CD4-positive, alpha-beta memory T cell (primary cell): ENCODE measurements at regions not wholly inside any gene's neighbourhood (a gene's known extent, or its start where the extent isn't known, plus 50 kb on each side); places are given as distances from the start of the nearest gene placed in this dataset.

Experiments
- CTCF ChIA-PET: fragments of 350-600 bp; sonication (Branson Sonifier 250); formaldehyde crosslinking; loops from one replicate; lab custom pipeline; 2021; ENCODE audit warnings: inconsistent platforms; ENCODE audit not compliant: partially characterized antibody; lab: Charles Lee
- POLR2A ChIA-PET: fragments of 350-600 bp; sonication (Branson Sonifier 250); formaldehyde crosslinking; loops from one replicate; lab custom pipeline; 2021; ENCODE audit not compliant: partially characterized antibody; lab: Charles Lee
- DNase-seq, 5 donors: peaks; one replicate each; pipeline versions ENCODE4 v3.0.0 to v3.0.0-alpha.2; 2020 to 2022; ENCODE audit warnings: mixed read lengths in 1 of 5
- H3K27ac ChIP-seq: one replicate; pipeline ENCODE4 v1.7.0; 2013; ENCODE audit warnings: low read depth, low read length
- H3K27me3 ChIP-seq: 2 replicates; pipeline ENCODE4 v1.7.0; 2013; ENCODE audit warnings: mild to moderate bottlenecking, low read length, moderate library complexity; ENCODE audit not compliant: insufficient read depth
- H3K36me3 ChIP-seq: 2 replicates; pipeline ENCODE4 v1.7.0; 2013; ENCODE audit warnings: mild to moderate bottlenecking, low read length, moderate library complexity; ENCODE audit not compliant: insufficient read depth
- H3K4me1 ChIP-seq: 2 replicates; pipeline ENCODE4 v1.7.0; 2013; ENCODE audit warnings: mild to moderate bottlenecking, low read length, moderate library complexity; ENCODE audit not compliant: insufficient read depth
- H3K4me3 ChIP-seq, 2 donors: one replicate each; pipeline ENCODE4 v1.7.0; 2013; ENCODE audit warnings: low read length in 2 of 2, mild to moderate bottlenecking in 1 of 2
- H3K9me3 ChIP-seq, 2 donors: one replicate each; pipeline ENCODE4 v1.7.0; 2013; ENCODE audit warnings: low read length in 2 of 2, control low read depth in 1 of 2; ENCODE audit not compliant: control insufficient read depth in 1 of 2
- H3K27ac Mint-ChIP-seq, 7 donors: one replicate each; pipeline ENCODE4 v1.8.0; 2020 to 2021; ENCODE audit warnings: mixed read lengths in 7 of 7, mild to moderate bottlenecking in 6 of 7, inconsistent platforms in 3 of 7, moderate library complexity in 3 of 7
- H3K27me3 Mint-ChIP-seq, 2 donors: one replicate each; pipeline ENCODE4 v1.8.0; 2020 to 2021; ENCODE audit warnings: mixed read lengths in 2 of 2
- H3K36me3 Mint-ChIP-seq, 2 donors: one replicate each; pipeline ENCODE4 v1.8.0; 2020 to 2021; ENCODE audit warnings: mixed read lengths in 2 of 2, inconsistent platforms in 1 of 2, mild to moderate bottlenecking in 1 of 2
- H3K4me1 Mint-ChIP-seq, 4 donors: one replicate each; pipeline ENCODE4 v1.8.0; 2020 to 2021; ENCODE audit warnings: mixed read lengths in 4 of 4, mild to moderate bottlenecking in 1 of 4
- H3K4me3 Mint-ChIP-seq, 8 donors: one replicate each; pipeline ENCODE4 v1.8.0; 2020 to 2021; ENCODE audit warnings: mixed read lengths in 8 of 8, mild to moderate bottlenecking in 7 of 8, moderate library complexity in 6 of 8, inconsistent platforms in 3 of 8
- H3K9me3 Mint-ChIP-seq, 8 donors: one replicate each; pipeline ENCODE4 v1.8.0; 2020 to 2021; ENCODE audit warnings: mixed read lengths in 8 of 8, mild to moderate bottlenecking in 5 of 8, inconsistent platforms in 3 of 8, moderate library complexity in 1 of 8
- intact Hi-C: fragments of 100-400 bp; cut with micrococcal nuclease; formaldehyde crosslinking; loops from one replicate; pipeline ENCODE4 v1.15.1; 2023

- H3K36me3 Mint-ChIP-seq: no peaks in the 10 kb centered on the region
- H3K27me3 Mint-ChIP-seq: peaks cover 0 to 6% of the 10 kb centered on the region in 2 donors
- DNase-seq: no peak
- H3K36me3 ChIP-seq: no peaks in the 10 kb centered on the region
- no peaks in the 10 kb centered on the region for H3K4me1 ChIP-seq
- no peaks in the 10 kb centered on the region for H3K9me3 Mint-ChIP-seq
- H3K27me3 ChIP-seq: no peaks in the 10 kb centered on the region
- intact Hi-C loops: no loop called here
- H3K27ac Mint-ChIP-seq: no peak overlapping the region
- ChIA-PET POLR2A (no interaction called here), CTCF (no interaction called here)
- H3K4me1 Mint-ChIP-seq: no peaks in the 10 kb centered on the region
- H3K9me3 ChIP-seq: no peaks in the 10 kb centered on the region
- H3K4me3 ChIP-seq: no peak overlapping the region
- H3K27ac ChIP-seq: no peak overlapping the region
- no peak overlapping the region for H3K4me3 Mint-ChIP-seq
Measured at GRCh38 chr18:45186832-45187231, 428.4 kb upstream of the SLC14A2 start.

GRCh38 chr18:45191795-45192194, 423.5 kb upstream of the SLC14A2 start:
- no peak overlapping the region for H3K27ac ChIP-seq
- H3K36me3 ChIP-seq: no peaks in the 10 kb centered on the region
- H3K4me1 ChIP-seq: no peaks in the 10 kb centered on the region
- Mint-ChIP-seq H3K36me3 (no peaks in the 10 kb centered on the region), H3K27ac (no peak overlapping the region), H3K27me3 (peaks cover 3 to 11% of the 10 kb centered on the region in 2 donors), H3K9me3 (no peaks in the 10 kb centered on the region), H3K4me3 (no peak overlapping the region), H3K4me1 (no peaks in the 10 kb centered on the region)
- no peak for DNase-seq
- no peaks in the 10 kb centered on the region for H3K27me3 ChIP-seq
- ChIA-PET CTCF (no interaction called here), POLR2A (no interaction called here)
- H3K9me3 ChIP-seq: no peaks in the 10 kb centered on the region
- H3K4me3 ChIP-seq: no peak overlapping the region
- intact Hi-C loops: no loop called here

GRCh38 chr18:45197526-45197970, 417.7 kb upstream of the SLC14A2 start:
- Mint-ChIP-seq H3K27me3 (peaks cover 3 to 10% of the 10 kb centered on the region in 2 donors), H3K4me1 (no peaks in the 10 kb centered on the region), H3K27ac (no peak overlapping the region), H3K36me3 (no peaks in the 10 kb centered on the region), H3K4me3 (no peak overlapping the region), H3K9me3 (no peaks in the 10 kb centered on the region)
- ChIA-PET CTCF (no interaction called here), POLR2A (no interaction called here)
- no peaks in the 10 kb centered on the region for H3K9me3 ChIP-seq
- no peaks in the 10 kb centered on the region for H3K4me1 ChIP-seq
- no peak overlapping the region for H3K27ac ChIP-seq
- no peaks in the 10 kb centered on the region for H3K27me3 ChIP-seq
- H3K36me3 ChIP-seq: no peaks in the 10 kb centered on the region
- no peak for DNase-seq
- no peak overlapping the region for H3K4me3 ChIP-seq
- intact Hi-C loops: no loop called here

- Histone ChIP-seq H3K27ac (no peak overlapping the region), H3K9me3 (no peaks in the 10 kb centered on the region), H3K4me3 (no peak overlapping the region), H3K36me3 (no peaks in the 10 kb centered on the region), H3K4me1 (no peaks in the 10 kb centered on the region), H3K27me3 (no peaks in the 10 kb centered on the region)
- Mint-ChIP-seq H3K9me3 (peaks cover 0 to 1% (median 0%) of the 10 kb centered on the region in 8 donors), H3K36me3 (no peaks in the 10 kb centered on the region), H3K27ac (no peak overlapping the region), H3K4me1 (no peaks in the 10 kb centered on the region), H3K27me3 (peaks cover 4 to 12% of the 10 kb centered on the region in 2 donors), H3K4me3 (no peak overlapping the region)
- DNase-seq: no peak
- intact Hi-C loops: no loop called here
- ChIA-PET POLR2A (no interaction called here), CTCF (interaction anchor here (0.8 kb wide), 1 partner anchor 14 kb away, joined by 3 read pairs; no protein-coding TSS in a partner anchor)
Measured at GRCh38 chr18:45198526-45198925, 416.8 kb upstream of the SLC14A2 start.

GRCh38 chr18:45201029-45201428, 414.2 kb upstream of the SLC14A2 start:
- POLR2A ChIA-PET: no interaction called here
- no peaks in the 10 kb centered on the region for H3K36me3 ChIP-seq
- H3K4me3 Mint-ChIP-seq: no peak overlapping the region
- no peak overlapping the region for H3K27ac ChIP-seq
- H3K36me3 Mint-ChIP-seq: no peaks in the 10 kb centered on the region
- H3K27ac Mint-ChIP-seq: no peak overlapping the region
- DNase-seq: no peak
- intact Hi-C loops: no loop called here
- H3K9me3 Mint-ChIP-seq: peaks cover 0 to 1% (median 0%) of the 10 kb centered on the region in 8 donors
- no peaks in the 10 kb centered on the region for H3K4me1 ChIP-seq
- H3K9me3 ChIP-seq: no peaks in the 10 kb centered on the region
- no peaks in the 10 kb centered on the region for H3K4me1 Mint-ChIP-seq
- no peaks in the 10 kb centered on the region for H3K27me3 ChIP-seq
- H3K27me3 Mint-ChIP-seq: peaks cover 3 to 9% of the 10 kb centered on the region in 2 donors
- CTCF ChIA-PET: no interaction called here
- H3K4me3 ChIP-seq: no peak overlapping the region

GRCh38 chr18:45201489-45201888, 413.8 kb upstream of the SLC14A2 start:
- Histone ChIP-seq H3K4me1 (no peaks in the 10 kb centered on the region), H3K27ac (no peak overlapping the region), H3K9me3 (no peaks in the 10 kb centered on the region), H3K27me3 (no peaks in the 10 kb centered on the region), H3K4me3 (no peak overlapping the region), H3K36me3 (no peaks in the 10 kb centered on the region)
- ChIA-PET CTCF (interaction anchor here (1.9 kb wide), 1 partner anchor 12 kb away, joined by 6 read pairs; no protein-coding TSS in a partner anchor), POLR2A (no interaction called here)
- Mint-ChIP-seq H3K36me3 (no peaks in the 10 kb centered on the region), H3K27me3 (peaks cover 3 to 6% of the 10 kb centered on the region in 2 donors), H3K4me1 (no peaks in the 10 kb centered on the region), H3K4me3 (no peak overlapping the region), H3K9me3 (peaks cover 0 to 1% (median 0%) of the 10 kb centered on the region in 8 donors), H3K27ac (no peak overlapping the region)
- intact Hi-C loops: no loop called here
- DNase-seq: no peak

GRCh38 chr18:45202061-45202460, 413.2 kb upstream of the SLC14A2 start:
- Histone ChIP-seq H3K36me3 (no peaks in the 10 kb centered on the region), H3K27me3 (no peaks in the 10 kb centered on the region), H3K4me3 (no peak overlapping the region), H3K27ac (no peak overlapping the region), H3K9me3 (no peaks in the 10 kb centered on the region), H3K4me1 (no peaks in the 10 kb centered on the region)
- Mint-ChIP-seq H3K27me3 (peaks cover 1 to 6% of the 10 kb centered on the region in 2 donors), H3K9me3 (peaks cover 0 to 1% (median 0%) of the 10 kb centered on the region in 8 donors), H3K4me1 (no peaks in the 10 kb centered on the region), H3K27ac (no peak overlapping the region), H3K4me3 (no peak overlapping the region), H3K36me3 (no peaks in the 10 kb centered on the region)
- DNase-seq: no peak
- CTCF ChIA-PET: interaction anchor here (1.9 kb wide), 1 partner anchor 11 kb away, joined by 6 read pairs; no protein-coding TSS in a partner anchor
- POLR2A ChIA-PET: no interaction called here
- intact Hi-C loops: no loop called here
